GM18517 (cell line): ENCODE measurements at regions not wholly inside any gene's neighbourhood (a gene's known extent, or its start where the extent isn't known, plus 50 kb on each side); places are given as distances from the start of the nearest gene placed in this dataset.

Experiments
- ATAC-seq: cut with Tn5 transposase; IDR thresholded peaks from one replicate; pipeline ENCODE4 v1.9.1; 2021; ENCODE audit warnings: mild to moderate bottlenecking, moderate library complexity; ENCODE audit not compliant: unreplicated experiment

- ATAC-seq = no peak
Measured at GRCh38 chr6:163834226-163834970, 419.9 kb downstream of the QKI start.

GRCh38 chr6:163831736-163832135 is 417.2 kb downstream of the QKI start:
- no peak for ATAC-seq

GRCh38 chr6:163830641-163831040 is 416.1 kb downstream of the QKI start:
- ATAC-seq = no peak

GRCh38 chr6:163828038-163828795 is 413.7 kb downstream of the QKI start:
- no peak for ATAC-seq

GRCh38 chr6:163827143-163827542 is 412.6 kb downstream of the QKI start:
- ATAC-seq = no peak

GRCh38 chr6:163826629-163827028 is 412.1 kb downstream of the QKI start:
- ATAC-seq = no peak

- ATAC-seq = no peak
Measured at GRCh38 chr6:163825033-163825432, 410.5 kb downstream of the QKI start.

GRCh38 chr6:163823577-163823976 is 409.1 kb downstream of the QKI start:
- no peak for ATAC-seq

GRCh38 chr6:163820745-163821458 is 406.4 kb downstream of the QKI start:
- ATAC-seq = no peak

GRCh38 chr6:163820171-163820570 is 405.7 kb downstream of the QKI start:
- ATAC-seq = no peak

- ATAC-seq = no peak
Measured at GRCh38 chr6:163818719-163819118, 404.2 kb downstream of the QKI start.

- no peak for ATAC-seq
Measured at GRCh38 chr6:163816441-163816840, 401.9 kb downstream of the QKI start.

- no peak for ATAC-seq
Measured at GRCh38 chr6:163815796-163816195, 401.3 kb downstream of the QKI start.

GRCh38 chr6:163814494-163815364 is 400.2 kb downstream of the QKI start:
- ATAC-seq = no peak

- ATAC-seq = no peak
Measured at GRCh38 chr6:163813979-163814493, 399.5 kb downstream of the QKI start.

- ATAC-seq = no peak
Measured at GRCh38 chr6:163811317-163811716, 396.8 kb downstream of the QKI start.

- no peak for ATAC-seq
Measured at GRCh38 chr6:163809364-163809763, 394.8 kb downstream of the QKI start.

GRCh38 chr6:163808871-163809270 is 394.4 kb downstream of the QKI start:
- ATAC-seq = no peak

- no peak for ATAC-seq
Measured at GRCh38 chr6:163808231-163808630, 393.7 kb downstream of the QKI start.

GRCh38 chr6:163806755-163807499 is 392.4 kb downstream of the QKI start:
- no peak for ATAC-seq
